MCF 10A (cell line): ENCODE measurements at regions not wholly inside any gene's neighbourhood (a gene's known extent, or its start where the extent isn't known, plus 50 kb on each side); places are given as distances from the start of the nearest gene placed in this dataset.
"Not testable (repeated sequence)": the region's sequence is repeated elsewhere in the genome, so short reads cannot be mapped to it uniquely, and the experiment has no call there.

Experiments
- BruUV-seq: library from RNA; stranded (reverse); fragments of 400-500 nt; replicated peaks from 2 replicates; lab custom pipeline; 2021; lab: Mats Ljungman, UMichigan
- CTCF ChIA-PET: fragments of 300-600 bp; sonication (Branson Sonifier 250); formaldehyde crosslinking; extraction: SDS; loops from one replicate; lab custom pipeline; 2021; ENCODE audit warnings: antibody characterized with exemption, inconsistent platforms; lab: Yijun Ruan, JAX
- POLR2A ChIA-PET: fragments of 300-600, 350-650 bp; sonication (Branson Sonifier 250); formaldehyde crosslinking; extraction: SDS; loops from one replicate; lab custom pipeline; 2020; ENCODE audit warnings: antibody characterized with exemption, inconsistent platforms; lab: Yijun Ruan, JAX
- DNase-seq: peaks from one replicate; pipeline ENCODE4 v3.0.0-alpha.2; 2018; ENCODE audit not compliant: unreplicated experiment
- H3K27ac Mint-ChIP-seq: one replicate; pipeline ENCODE4 v1.8.0; 2022; ENCODE audit warnings: mild to moderate bottlenecking, low read depth, mixed read lengths; ENCODE audit not compliant: unreplicated experiment
- H3K27me3 Mint-ChIP-seq: one replicate; pipeline ENCODE4 v1.8.0; 2022; ENCODE audit warnings: mixed read lengths; ENCODE audit not compliant: insufficient read depth, unreplicated experiment
- H3K36me3 Mint-ChIP-seq: one replicate; pipeline ENCODE4 v1.8.0; 2022; ENCODE audit warnings: mild to moderate bottlenecking, moderate library complexity, mixed read lengths; ENCODE audit not compliant: insufficient read depth, unreplicated experiment
- H3K4me1 Mint-ChIP-seq: one replicate; pipeline ENCODE4 v1.8.0; 2022; ENCODE audit warnings: mixed read lengths; ENCODE audit not compliant: insufficient read depth, unreplicated experiment
- H3K4me3 Mint-ChIP-seq: one replicate; pipeline ENCODE4 v1.8.0; 2022; ENCODE audit warnings: mild to moderate bottlenecking, moderate library complexity, mixed read lengths; ENCODE audit not compliant: unreplicated experiment
- H3K9me3 Mint-ChIP-seq: one replicate; pipeline ENCODE4 v1.8.0; 2022; ENCODE audit warnings: mixed read lengths; ENCODE audit not compliant: unreplicated experiment
- intact Hi-C: fragments of 100-400 bp; cut with micrococcal nuclease; formaldehyde crosslinking; loops from 2 replicates; pipeline ENCODE4 v1.14.1; 2022
- TF ChIP-seq, protein P1 (sequence below): fragments of 200-600 bp; IDR thresholded peaks from one replicate; pipeline ENCODE4 v1.8.0; 2022; ENCODE audit warnings: antibody characterized with exemption, mild to moderate bottlenecking; ENCODE audit not compliant: unreplicated experiment

DNA sequence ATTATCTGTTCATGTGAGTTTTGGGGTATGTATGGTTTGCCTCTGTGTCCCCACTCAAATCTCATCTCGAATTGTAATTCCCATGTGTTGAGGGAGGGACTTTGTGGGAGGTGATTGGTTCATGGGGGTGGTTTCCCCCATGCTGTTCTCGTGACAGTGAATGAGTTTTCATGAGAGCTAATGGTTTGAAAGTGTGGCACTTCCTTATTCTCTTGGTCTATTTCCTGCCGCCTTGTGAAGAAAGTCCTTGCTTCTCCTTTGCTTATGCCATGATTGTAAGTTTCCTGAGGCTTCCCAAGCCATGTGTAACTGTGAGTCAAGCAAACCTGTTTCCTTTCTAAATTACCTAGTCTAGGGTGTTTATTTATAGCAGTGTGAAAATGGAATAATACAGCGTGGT, 128.1 kb upstream of the HS3ST4 start:
- Mint-ChIP-seq H3K4me3 (no peak overlapping the region), H3K27ac (no peak overlapping the region), H3K4me1 (no peaks in the 10 kb centered on the region), H3K36me3 (no peaks in the 10 kb centered on the region), H3K9me3 (peaks cover 8% of the 10 kb centered on the region), H3K27me3 (no peaks in the 10 kb centered on the region)
- intact Hi-C loops = no loop called here
- CTCF ChIA-PET = no interaction called here
- TF ChIP-seq, protein P1, sequence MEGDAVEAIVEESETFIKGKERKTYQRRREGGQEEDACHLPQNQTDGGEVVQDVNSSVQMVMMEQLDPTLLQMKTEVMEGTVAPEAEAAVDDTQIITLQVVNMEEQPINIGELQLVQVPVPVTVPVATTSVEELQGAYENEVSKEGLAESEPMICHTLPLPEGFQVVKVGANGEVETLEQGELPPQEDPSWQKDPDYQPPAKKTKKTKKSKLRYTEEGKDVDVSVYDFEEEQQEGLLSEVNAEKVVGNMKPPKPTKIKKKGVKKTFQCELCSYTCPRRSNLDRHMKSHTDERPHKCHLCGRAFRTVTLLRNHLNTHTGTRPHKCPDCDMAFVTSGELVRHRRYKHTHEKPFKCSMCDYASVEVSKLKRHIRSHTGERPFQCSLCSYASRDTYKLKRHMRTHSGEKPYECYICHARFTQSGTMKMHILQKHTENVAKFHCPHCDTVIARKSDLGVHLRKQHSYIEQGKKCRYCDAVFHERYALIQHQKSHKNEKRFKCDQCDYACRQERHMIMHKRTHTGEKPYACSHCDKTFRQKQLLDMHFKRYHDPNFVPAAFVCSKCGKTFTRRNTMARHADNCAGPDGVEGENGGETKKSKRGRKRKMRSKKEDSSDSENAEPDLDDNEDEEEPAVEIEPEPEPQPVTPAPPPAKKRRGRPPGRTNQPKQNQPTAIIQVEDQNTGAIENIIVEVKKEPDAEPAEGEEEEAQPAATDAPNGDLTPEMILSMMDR = no peak
- POLR2A ChIA-PET = no interaction called here
- DNase-seq = no peak
- no TSS peak for BruUV-seq

DNA sequence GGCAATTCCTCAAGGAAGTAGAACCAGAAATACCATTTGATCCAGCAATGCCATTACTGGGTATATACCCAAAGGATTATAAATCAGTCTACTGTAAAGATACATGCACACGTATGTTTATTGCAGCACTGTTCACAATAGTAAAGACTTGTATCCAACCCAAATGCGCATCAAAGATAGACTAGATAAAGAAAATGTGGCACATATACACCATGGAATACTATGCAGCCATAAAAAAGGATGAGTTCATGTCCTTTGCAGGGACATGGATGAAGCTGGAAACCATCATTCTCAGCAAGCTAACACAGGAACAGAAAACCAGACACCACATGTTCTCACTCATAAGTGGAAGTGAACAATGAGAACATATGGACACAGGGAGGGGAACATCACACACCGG, 130.0 kb upstream of the HS3ST4 start:
- DNase-seq, H3K4me3 Mint-ChIP-seq, H3K27me3 Mint-ChIP-seq, BruUV-seq, H3K36me3 Mint-ChIP-seq, POLR2A ChIA-PET, H3K4me1 Mint-ChIP-seq, H3K27ac Mint-ChIP-seq, intact Hi-C loops: not testable (repeated sequence)
- CTCF ChIA-PET = interaction anchor here (0.7 kb wide), 1 partner anchor 25 kb away, joined by 3 read pairs; no protein-coding TSS in a partner anchor
- H3K9me3 Mint-ChIP-seq = peaks cover 18% of the 10 kb centered on the region

DNA sequence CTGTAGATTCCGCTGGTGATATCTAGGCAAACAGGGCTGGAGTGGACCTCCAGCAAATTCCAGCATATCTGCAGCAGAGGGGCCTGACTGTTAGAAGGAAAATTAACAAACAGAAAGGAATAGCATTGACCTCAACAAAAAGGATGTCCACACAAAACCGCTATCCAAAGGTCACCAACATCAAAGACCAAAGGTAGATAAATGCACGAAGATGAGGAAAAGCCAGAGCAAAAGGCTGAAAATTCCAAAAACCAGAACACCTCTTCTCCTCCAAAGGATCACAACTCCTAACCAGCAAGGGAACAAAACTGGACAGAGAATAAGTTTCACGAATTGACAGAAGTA, 134.8 kb upstream of the HS3ST4 start:
- H3K4me3 Mint-ChIP-seq, H3K27ac Mint-ChIP-seq, intact Hi-C loops, H3K4me1 Mint-ChIP-seq, H3K27me3 Mint-ChIP-seq, H3K36me3 Mint-ChIP-seq, BruUV-seq, CTCF ChIA-PET, DNase-seq: not testable (repeated sequence)
- POLR2A ChIA-PET = interaction anchor here (0.6 to 3.0 kb wide), 3 partner anchors 11 to 41 kb away, joined by 3 to 6 read pairs (median 4); no protein-coding TSS in a partner anchor
- peaks cover 27% of the 10 kb centered on the region for H3K9me3 Mint-ChIP-seq

DNA sequence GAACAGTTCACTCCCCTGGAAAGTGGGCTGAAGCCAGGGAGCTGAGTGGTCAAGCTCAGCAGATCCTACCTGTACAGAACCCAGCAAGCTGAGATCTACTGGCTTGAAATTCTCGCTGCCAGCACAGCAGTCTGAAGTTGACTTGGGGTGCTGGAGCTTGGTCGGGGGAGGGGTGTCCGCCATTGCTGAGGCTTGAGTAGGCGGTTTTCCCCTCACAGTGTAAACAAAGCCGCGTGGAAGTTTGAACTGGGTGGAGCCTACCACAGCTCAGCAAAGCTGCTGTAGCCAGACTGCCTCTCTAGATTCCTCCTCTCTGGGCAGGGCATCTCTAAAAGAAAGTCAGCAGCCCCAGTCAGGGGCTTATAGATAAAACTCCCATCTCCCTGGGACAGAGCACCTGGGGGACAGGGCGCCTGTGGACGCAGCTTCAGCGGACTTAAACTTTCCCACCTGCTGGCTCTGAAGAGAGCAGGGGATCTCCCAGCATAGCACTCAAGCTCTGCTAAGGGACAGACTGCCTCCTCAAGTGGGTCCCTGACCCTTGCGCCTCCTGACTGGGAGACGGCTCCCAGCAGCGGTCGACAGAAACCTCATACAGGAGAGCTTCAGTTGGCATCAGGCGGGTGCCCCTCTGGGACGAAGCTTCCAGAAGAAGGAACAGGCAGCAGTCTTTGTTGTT, 135.3 kb upstream of the HS3ST4 start:
- CTCF ChIA-PET, DNase-seq, H3K4me1 Mint-ChIP-seq, H3K4me3 Mint-ChIP-seq, H3K36me3 Mint-ChIP-seq, H3K27me3 Mint-ChIP-seq, intact Hi-C loops, BruUV-seq, H3K27ac Mint-ChIP-seq: not testable (repeated sequence)
- peaks cover 29% of the 10 kb centered on the region for H3K9me3 Mint-ChIP-seq
- POLR2A ChIA-PET = interaction anchor here (0.6 to 3.0 kb wide), 3 partner anchors 11 to 42 kb away, joined by 3 to 6 read pairs (median 4); no protein-coding TSS in a partner anchor

DNA sequence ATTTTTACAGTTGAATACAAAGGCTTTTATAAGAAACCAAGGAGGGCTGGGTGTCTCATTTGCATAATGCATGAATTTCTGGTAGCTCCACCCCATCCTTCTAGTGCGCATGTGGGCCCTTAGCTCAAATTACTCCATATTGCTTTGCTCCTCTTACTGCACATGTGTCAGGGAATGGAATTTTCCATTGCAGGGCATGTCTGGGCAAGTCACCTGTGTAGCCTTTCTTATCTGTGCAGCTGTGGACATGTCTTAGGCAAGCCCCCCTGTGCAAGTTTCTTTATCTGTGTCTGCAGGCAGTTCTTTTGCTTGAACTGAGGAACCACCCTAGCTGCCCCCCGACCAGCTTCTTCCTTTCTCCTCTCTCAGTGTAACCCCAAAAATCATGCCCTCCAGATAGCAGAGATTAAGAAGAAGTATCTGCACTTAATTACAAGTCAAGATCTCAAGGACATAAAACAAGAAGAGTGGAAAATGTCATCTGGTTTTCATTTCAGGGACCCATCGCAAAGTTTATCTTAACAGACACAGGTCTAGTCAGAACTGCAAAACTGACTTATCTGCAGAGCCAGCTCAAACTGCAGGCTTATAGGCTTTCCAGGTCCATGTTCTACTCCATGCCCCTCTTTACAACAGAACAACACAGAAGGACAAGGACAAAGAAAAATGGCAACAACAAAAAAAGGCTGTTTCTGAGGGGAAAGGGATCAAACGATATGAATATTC, 137.9 kb upstream of the HS3ST4 start:
- POLR2A ChIA-PET = interaction anchor here (0.9 kb wide), 2 partner anchors 11 to 21 kb away, joined by 3 read pairs; no protein-coding TSS in a partner anchor
- peak; percentile 19 for DNase-seq
- no peaks in the 10 kb centered on the region for H3K27me3 Mint-ChIP-seq
- no peaks in the 10 kb centered on the region for H3K4me1 Mint-ChIP-seq
- CTCF ChIA-PET = interaction anchor here (1.3 kb wide), 1 partner anchor 278 kb away, joined by 3 read pairs; no protein-coding TSS in a partner anchor
- peak overlapping the region; percentile 78 for H3K27ac Mint-ChIP-seq
- intact Hi-C loops = no loop called here
- H3K4me3 Mint-ChIP-seq = no peak overlapping the region
- peaks cover 32% of the 10 kb centered on the region for H3K9me3 Mint-ChIP-seq
- no peaks in the 10 kb centered on the region for H3K36me3 Mint-ChIP-seq
- TF ChIP-seq, protein P1 = no peak
- BruUV-seq = no TSS peak
